ENCODE measurements at regions not wholly inside any gene's neighbourhood (a gene's known extent, or its start where the extent isn't known, plus 50 kb on each side); places are given as distances from the start of the nearest gene placed in this dataset.
A peak's percentile ranks its signal among the peaks of the same experiment; 100 is the strongest.

DNA sequence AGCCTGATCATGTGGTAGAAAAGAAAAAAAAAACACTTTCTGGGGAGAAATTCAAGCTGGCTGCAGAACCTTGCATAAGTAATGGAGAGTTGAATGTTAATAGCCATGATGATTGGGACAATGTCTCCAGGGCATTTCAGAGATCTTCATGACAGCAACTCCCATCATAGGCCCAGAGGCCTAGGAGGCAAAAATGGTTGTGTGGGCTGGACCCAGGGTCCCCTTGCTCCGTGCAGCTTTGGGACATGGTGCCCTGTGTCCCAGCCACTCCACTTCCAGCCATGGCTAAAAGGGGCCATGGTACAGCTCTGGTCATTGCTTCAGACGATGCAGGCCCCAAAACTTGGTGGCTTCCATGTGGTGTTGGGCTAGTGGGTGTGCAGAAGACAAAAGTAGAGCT lies 1170.9 kb downstream of the C4orf33 start:
- Histone ChIP-seq H3K36me3 (ENCODE audit: control insufficient read depth in 2 of 2, insufficient read depth in 1 of 2, low read length in 2 of 2) (no peaks in the 10 kb centered on the region), H3K4me1 (ENCODE audit: control insufficient read depth, insufficient read depth, low read length) (no peaks in the 10 kb centered on the region), H3K9me3 (ENCODE audit: control insufficient read depth, insufficient read depth, low read depth, low read length) (no peaks in the 10 kb centered on the region), H3K27ac (ENCODE audit: extremely low read depth, low read depth, low read length) (no peak overlapping the region), H3K4me3 (ENCODE audit: low read depth, low read length) (no peak overlapping the region)
- ChIA-PET CTCF (no interaction called here), POLR2A (no interaction called here)
- TF ChIP-seq, protein P1, sequence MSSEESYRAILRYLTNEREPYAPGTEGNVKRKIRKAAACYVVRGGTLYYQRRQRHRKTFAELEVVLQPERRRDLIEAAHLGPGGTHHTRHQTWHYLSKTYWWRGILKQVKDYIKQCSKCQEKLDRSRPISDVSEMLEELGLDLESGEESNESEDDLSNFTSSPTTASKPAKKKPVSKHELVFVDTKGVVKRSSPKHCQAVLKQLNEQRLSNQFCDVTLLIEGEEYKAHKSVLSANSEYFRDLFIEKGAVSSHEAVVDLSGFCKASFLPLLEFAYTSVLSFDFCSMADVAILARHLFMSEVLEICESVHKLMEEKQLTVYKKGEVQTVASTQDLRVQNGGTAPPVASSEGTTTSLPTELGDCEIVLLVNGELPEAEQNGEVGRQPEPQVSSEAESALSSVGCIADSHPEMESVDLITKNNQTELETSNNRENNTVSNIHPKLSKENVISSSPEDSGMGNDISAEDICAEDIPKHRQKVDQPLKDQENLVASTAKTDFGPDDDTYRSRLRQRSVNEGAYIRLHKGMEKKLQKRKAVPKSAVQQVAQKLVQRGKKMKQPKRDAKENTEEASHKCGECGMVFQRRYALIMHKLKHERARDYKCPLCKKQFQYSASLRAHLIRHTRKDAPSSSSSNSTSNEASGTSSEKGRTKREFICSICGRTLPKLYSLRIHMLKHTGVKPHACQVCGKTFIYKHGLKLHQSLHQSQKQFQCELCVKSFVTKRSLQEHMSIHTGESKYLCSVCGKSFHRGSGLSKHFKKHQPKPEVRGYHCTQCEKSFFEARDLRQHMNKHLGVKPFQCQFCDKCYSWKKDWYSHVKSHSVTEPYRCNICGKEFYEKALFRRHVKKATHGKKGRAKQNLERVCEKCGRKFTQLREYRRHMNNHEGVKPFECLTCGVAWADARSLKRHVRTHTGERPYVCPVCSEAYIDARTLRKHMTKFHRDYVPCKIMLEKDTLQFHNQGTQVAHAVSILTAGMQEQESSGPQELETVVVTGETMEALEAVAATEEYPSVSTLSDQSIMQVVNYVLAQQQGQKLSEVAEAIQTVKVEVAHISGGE (tag by site-specific recombination; conservative IDR thresholded peaks at IDR 0.05; ENCODE audit: low read depth) = no peak
- TF ChIP-seq TRIM28 (IDR thresholded peaks at IDR 0.05; ENCODE audit: borderline replicate concordance, low read length) (peak; percentile 56; the same call in 1 of the 2 replicates), WT1 (tag by site-specific recombination; IDR thresholded peaks at IDR 0.05) (no peak), ZNF146 (tag by site-specific recombination; IDR thresholded peaks at IDR 0.05) (no peak), ZNF112 (tag by site-specific recombination; IDR thresholded peaks at IDR 0.05) (no peak), ZNF48 (tag by site-specific recombination; IDR thresholded peaks at IDR 0.05) (no peak), ZNF274 (IDR thresholded peaks at IDR 0.05; ENCODE audit: low read length) (no peak), ZNF274 (tag by site-specific recombination; IDR thresholded peaks at IDR 0.05; ENCODE audit: borderline replicate concordance) (no peak), ZNF701 (tag by site-specific recombination; IDR thresholded peaks at IDR 0.05) (no peak), ZNF585B (tag by site-specific recombination; IDR thresholded peaks at IDR 0.05) (peak; percentile 76), ZNF16 (tag by site-specific recombination; IDR thresholded peaks at IDR 0.05; ENCODE audit: low read depth) (no peak), SETDB1 (IDR thresholded peaks at IDR 0.05; ENCODE audit: insufficient read length, low read length) (peak; percentile 70), OVOL3 (tag by site-specific recombination; IDR thresholded peaks at IDR 0.05) (no peak), ZXDB (tag by site-specific recombination; IDR thresholded peaks at IDR 0.05) (no peak), ZSCAN18 (tag by site-specific recombination; IDR thresholded peaks at IDR 0.05) (no peak), ZNF624 (tag by site-specific recombination; IDR thresholded peaks at IDR 0.05) (no peak), ZNF324 (tag by site-specific recombination; IDR thresholded peaks at IDR 0.05) (no peak), ZNF530 (tag by site-specific recombination; IDR thresholded peaks at IDR 0.05; ENCODE audit: low read depth) (no peak), HOXC10 (CRISPR knock-in tag; IDR thresholded peaks at IDR 0.05) (no peak)

GRCh38 chr4:130288576-130288975 lies 1192.6 kb downstream of the C4orf33 start:
- H3K4me1 ChIP-seq (ENCODE audit: control insufficient read depth, insufficient read depth, low read length) = no peaks in the 10 kb centered on the region
- no peak overlapping the region for H3K4me3 ChIP-seq (ENCODE audit: low read depth, low read length)
- H3K27ac ChIP-seq (ENCODE audit: extremely low read depth, low read depth, low read length) = no peak overlapping the region
- H3K36me3 ChIP-seq (ENCODE audit: control insufficient read depth in 2 of 2, insufficient read depth in 1 of 2, low read length in 2 of 2) = no peaks in the 10 kb centered on the region
- H3K9me3 ChIP-seq (ENCODE audit: control insufficient read depth, insufficient read depth, low read depth, low read length) = no peaks in the 10 kb centered on the region
- ChIA-PET POLR2A (no interaction called here), CTCF (interaction anchor here (0.6 kb wide), 1 partner anchor 14 kb away, joined by 3 read pairs; no protein-coding TSS in a partner anchor)
- no peak for TF ChIP-seq ZBTB20 (tag by site-specific recombination; IDR thresholded peaks at IDR 0.05)
- no peak for TF ChIP-seq ZNF311 (tag by site-specific recombination; IDR thresholded peaks at IDR 0.05; ENCODE audit: borderline replicate concordance)
- no peak for TF ChIP-seq ZNF571 (tag by site-specific recombination; IDR thresholded peaks at IDR 0.05)
- TF ChIP-seq, protein P2, sequence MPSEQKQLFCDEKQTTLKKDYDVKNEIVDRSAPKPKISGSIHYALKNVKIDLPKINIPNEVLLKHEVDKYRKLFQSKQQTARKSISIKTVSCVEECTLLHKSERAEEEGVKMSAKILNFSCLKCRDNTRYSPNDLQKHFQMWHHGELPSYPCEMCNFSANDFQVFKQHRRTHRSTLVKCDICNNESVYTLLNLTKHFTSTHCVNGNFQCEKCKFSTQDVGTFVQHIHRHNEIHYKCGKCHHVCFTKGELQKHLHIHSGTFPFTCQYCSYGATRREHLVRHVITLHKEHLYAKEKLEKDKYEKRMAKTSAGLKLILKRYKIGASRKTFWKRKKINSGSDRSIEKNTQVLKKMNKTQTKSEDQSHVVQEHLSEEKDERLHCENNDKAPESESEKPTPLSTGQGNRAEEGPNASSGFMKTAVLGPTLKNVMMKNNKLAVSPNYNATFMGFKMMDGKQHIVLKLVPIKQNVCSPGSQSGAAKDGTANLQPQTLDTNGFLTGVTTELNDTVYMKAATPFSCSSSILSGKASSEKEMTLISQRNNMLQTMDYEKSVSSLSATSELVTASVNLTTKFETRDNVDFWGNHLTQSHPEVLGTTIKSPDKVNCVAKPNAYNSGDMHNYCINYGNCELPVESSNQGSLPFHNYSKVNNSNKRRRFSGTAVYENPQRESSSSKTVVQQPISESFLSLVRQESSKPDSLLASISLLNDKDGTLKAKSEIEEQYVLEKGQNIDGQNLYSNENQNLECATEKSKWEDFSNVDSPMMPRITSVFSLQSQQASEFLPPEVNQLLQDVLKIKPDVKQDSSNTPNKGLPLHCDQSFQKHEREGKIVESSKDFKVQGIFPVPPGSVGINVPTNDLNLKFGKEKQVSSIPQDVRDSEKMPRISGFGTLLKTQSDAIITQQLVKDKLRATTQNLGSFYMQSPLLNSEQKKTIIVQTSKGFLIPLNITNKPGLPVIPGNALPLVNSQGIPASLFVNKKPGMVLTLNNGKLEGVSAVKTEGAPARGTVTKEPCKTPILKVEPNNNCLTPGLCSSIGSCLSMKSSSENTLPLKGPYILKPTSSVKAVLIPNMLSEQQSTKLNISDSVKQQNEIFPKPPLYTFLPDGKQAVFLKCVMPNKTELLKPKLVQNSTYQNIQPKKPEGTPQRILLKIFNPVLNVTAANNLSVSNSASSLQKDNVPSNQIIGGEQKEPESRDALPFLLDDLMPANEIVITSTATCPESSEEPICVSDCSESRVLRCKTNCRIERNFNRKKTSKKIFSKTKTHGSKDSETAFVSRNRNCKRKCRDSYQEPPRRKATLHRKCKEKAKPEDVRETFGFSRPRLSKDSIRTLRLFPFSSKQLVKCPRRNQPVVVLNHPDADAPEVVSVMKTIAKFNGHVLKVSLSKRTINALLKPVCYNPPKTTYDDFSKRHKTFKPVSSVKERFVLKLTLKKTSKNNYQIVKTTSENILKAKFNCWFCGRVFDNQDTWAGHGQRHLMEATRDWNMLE (tag by site-specific recombination; conservative IDR thresholded peaks at IDR 0.05; ENCODE audit: low read depth) = no peak
- TF ChIP-seq, protein P3, sequence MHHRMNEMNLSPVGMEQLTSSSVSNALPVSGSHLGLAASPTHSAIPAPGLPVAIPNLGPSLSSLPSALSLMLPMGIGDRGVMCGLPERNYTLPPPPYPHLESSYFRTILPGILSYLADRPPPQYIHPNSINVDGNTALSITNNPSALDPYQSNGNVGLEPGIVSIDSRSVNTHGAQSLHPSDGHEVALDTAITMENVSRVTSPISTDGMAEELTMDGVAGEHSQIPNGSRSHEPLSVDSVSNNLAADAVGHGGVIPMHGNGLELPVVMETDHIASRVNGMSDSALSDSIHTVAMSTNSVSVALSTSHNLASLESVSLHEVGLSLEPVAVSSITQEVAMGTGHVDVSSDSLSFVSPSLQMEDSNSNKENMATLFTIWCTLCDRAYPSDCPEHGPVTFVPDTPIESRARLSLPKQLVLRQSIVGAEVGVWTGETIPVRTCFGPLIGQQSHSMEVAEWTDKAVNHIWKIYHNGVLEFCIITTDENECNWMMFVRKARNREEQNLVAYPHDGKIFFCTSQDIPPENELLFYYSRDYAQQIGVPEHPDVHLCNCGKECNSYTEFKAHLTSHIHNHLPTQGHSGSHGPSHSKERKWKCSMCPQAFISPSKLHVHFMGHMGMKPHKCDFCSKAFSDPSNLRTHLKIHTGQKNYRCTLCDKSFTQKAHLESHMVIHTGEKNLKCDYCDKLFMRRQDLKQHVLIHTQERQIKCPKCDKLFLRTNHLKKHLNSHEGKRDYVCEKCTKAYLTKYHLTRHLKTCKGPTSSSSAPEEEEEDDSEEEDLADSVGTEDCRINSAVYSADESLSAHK (tag by site-specific recombination; IDR thresholded peaks at IDR 0.05) = no peak
- TF ChIP-seq ZSCAN16 (tag by site-specific recombination; IDR thresholded peaks at IDR 0.05) = no peak
- TF ChIP-seq RBAK (tag by site-specific recombination; IDR thresholded peaks at IDR 0.05) = no peak

All from HEK293 (cell line).